H9 (cell line): ENCODE measurements at regions not wholly inside any gene's neighbourhood (a gene's known extent, or its start where the extent isn't known, plus 50 kb on each side); places are given as distances from the start of the nearest gene placed in this dataset.

ENCODE experiments used
- DNase-seq: peaks from one replicate; pipeline ENCODE4 v3.0.0-alpha.2; 2017
- H2AFZ ChIP-seq: one replicate; pipeline ENCODE4 v1.6.1; 2013; ENCODE audit warnings: mild to moderate bottlenecking, low read length, control low read depth, moderate library complexity
- H2AK5ac ChIP-seq: 2 replicates; pipeline ENCODE4 v1.6.1; 2013; ENCODE audit warnings: low read length, control low read depth, mixed read lengths; ENCODE audit not compliant: insufficient read length
- H2BK120ac ChIP-seq: one replicate; pipeline ENCODE4 v1.6.1; 2013; ENCODE audit warnings: low read depth, mild to moderate bottlenecking, low read length, control low read depth, inconsistent platforms; ENCODE audit not compliant: poor library complexity, severe bottlenecking
- H2BK12ac ChIP-seq: 2 replicates; pipeline ENCODE4 v1.6.1; 2013; ENCODE audit warnings: low read length, control low read depth, mixed read lengths, low read depth; ENCODE audit not compliant: insufficient read length
- H2BK15ac ChIP-seq: 2 replicates; pipeline ENCODE4 v1.6.1; 2013; ENCODE audit warnings: low read depth, low read length, control low read depth
- H2BK20ac ChIP-seq: one replicate; pipeline ENCODE4 v1.6.1; 2013; ENCODE audit warnings: low read depth, mild to moderate bottlenecking, low read length, control low read depth, inconsistent platforms; ENCODE audit not compliant: poor library complexity, severe bottlenecking
- H2BK5ac ChIP-seq: 2 replicates; pipeline ENCODE4 v1.6.1; 2013; ENCODE audit warnings: low read length, control low read depth, mixed read lengths; ENCODE audit not compliant: insufficient read length
- H3K14ac ChIP-seq: 2 replicates; pipeline ENCODE4 v1.6.1; 2013; ENCODE audit warnings: low read length, control low read depth; ENCODE audit not compliant: insufficient read depth
- H3K18ac ChIP-seq: 2 replicates; pipeline ENCODE4 v1.6.1; 2013; ENCODE audit warnings: low read depth, mild to moderate bottlenecking, mixed read lengths, low read length, control low read depth; ENCODE audit not compliant: insufficient read length
- H3K23ac ChIP-seq: 2 replicates; pipeline ENCODE4 v1.6.1; 2013; ENCODE audit warnings: low read length, control low read depth, mixed read lengths, low read depth; ENCODE audit not compliant: insufficient read length
- H3K23me2 ChIP-seq: 2 replicates; pipeline ENCODE4 v1.6.1; 2013; ENCODE audit warnings: low read depth, mild to moderate bottlenecking, mixed read lengths, low read length, control low read depth; ENCODE audit not compliant: insufficient read length, poor library complexity, severe bottlenecking
- H3K27ac ChIP-seq: 2 replicates; pipeline ENCODE4 v1.5.1; 2013; ENCODE audit warnings: low read length, control low read depth, mixed read lengths, low read depth; ENCODE audit not compliant: insufficient read length
- H3K27me3 ChIP-seq: 2 replicates; pipeline ENCODE4 v1.6.1; 2013; ENCODE audit warnings: low read length, control low read depth, inconsistent platforms; ENCODE audit not compliant: insufficient read depth
- H3K4ac ChIP-seq: 2 replicates; pipeline ENCODE4 v1.6.1; 2013; ENCODE audit warnings: low read depth, mild to moderate bottlenecking, control low read depth, inconsistent platforms, low read length, moderate library complexity
- H3K4me1 ChIP-seq: 2 replicates; pipeline ENCODE4 v1.6.1; 2013; ENCODE audit warnings: low read length, control low read depth, inconsistent platforms; ENCODE audit not compliant: insufficient read depth
- H3K4me2 ChIP-seq: 2 replicates; pipeline ENCODE4 v1.6.1; 2013; ENCODE audit warnings: low read length, control low read depth, mixed read lengths; ENCODE audit not compliant: insufficient read length, insufficient read depth
- H3K56ac ChIP-seq: 2 replicates; pipeline ENCODE4 v1.6.1; 2013; ENCODE audit warnings: low read depth, mild to moderate bottlenecking, mixed read lengths, low read length, control low read depth; ENCODE audit not compliant: insufficient read length
- H3K79me1 ChIP-seq: 2 replicates; pipeline ENCODE4 v1.6.1; 2013; ENCODE audit warnings: low read depth, mild to moderate bottlenecking, moderate library complexity, low read length, control low read depth, inconsistent platforms; ENCODE audit not compliant: insufficient read depth, poor library complexity, severe bottlenecking
- H3K79me2 ChIP-seq: 2 replicates; pipeline ENCODE4 v1.6.1; 2013; ENCODE audit warnings: low read length, control low read depth, inconsistent platforms; ENCODE audit not compliant: insufficient read depth
- H3K9ac ChIP-seq: 2 replicates; pipeline ENCODE4 v1.6.1; 2013; ENCODE audit warnings: low read length, control low read depth, mixed read lengths; ENCODE audit not compliant: insufficient read length; ENCODE audit errors: extremely low read depth
- H3K9me3 ChIP-seq: one replicate; pipeline ENCODE4 v1.6.1; 2013; ENCODE audit warnings: low read depth, low read length, inconsistent platforms; ENCODE audit not compliant: control insufficient read depth
- H3T11ph ChIP-seq: one replicate; pipeline ENCODE4 v1.6.1; 2013; ENCODE audit warnings: mild to moderate bottlenecking, low read length, control low read depth, inconsistent platforms
- H4K20me1 ChIP-seq: one replicate; pipeline ENCODE4 v1.6.1; 2013; ENCODE audit not compliant: control insufficient read depth, insufficient read length, insufficient read depth
- H4K5ac ChIP-seq: 2 replicates; pipeline ENCODE4 v1.6.1; 2013; ENCODE audit warnings: low read depth, mild to moderate bottlenecking, mixed read lengths, low read length, control low read depth; ENCODE audit not compliant: insufficient read length
- H4K8ac ChIP-seq: replicated peaks from 2 replicates; pipeline ENCODE4 v1.6.1; 2013; ENCODE audit warnings: low read length, control low read depth, mixed read lengths, low read depth; ENCODE audit not compliant: insufficient read length
- H4K91ac ChIP-seq: 2 replicates; pipeline ENCODE4 v1.6.1; 2013; ENCODE audit warnings: low read depth, mild to moderate bottlenecking, moderate library complexity, mixed read lengths, low read length, control low read depth; ENCODE audit not compliant: insufficient read length
- H3K27ac Mint-ChIP-seq, 3 experiments: 2 replicates in 2 of 3; 3 replicates in 1 of 3; pipeline ENCODE4 v1.8.0; 2020 to 2021; ENCODE audit warnings: mixed read lengths in 3 of 3, mild to moderate bottlenecking in 1 of 3, moderate library complexity in 1 of 3
- H3K27me3 Mint-ChIP-seq: 2 replicates; pipeline ENCODE4 v1.8.0; 2021; ENCODE audit warnings: low read depth, mild to moderate bottlenecking, moderate library complexity, mixed read lengths
- H3K36me3 Mint-ChIP-seq, 3 experiments: 2 replicates in 2 of 3; 3 replicates in 1 of 3; pipeline ENCODE4 v1.8.0; 2020 to 2021; ENCODE audit warnings: low read depth in 3 of 3, mixed read lengths in 3 of 3; ENCODE audit not compliant: insufficient read depth in 1 of 3
- H3K4me1 Mint-ChIP-seq, 2 experiments: 2 replicates each; pipeline ENCODE4 v1.8.0; 2020; ENCODE audit warnings: mixed read lengths in 2 of 2
- H3K4me3 Mint-ChIP-seq, 2 experiments: 2 replicates in 1 of 2; 3 replicates in 1 of 2; pipeline ENCODE4 v1.8.0; 2020 to 2021; ENCODE audit warnings: mild to moderate bottlenecking in 2 of 2, mixed read lengths in 2 of 2, moderate library complexity in 1 of 2
- H3K9me3 Mint-ChIP-seq, 2 experiments: 2 replicates in 1 of 2; 3 replicates in 1 of 2; pipeline ENCODE4 v1.8.0; 2020; ENCODE audit warnings: mild to moderate bottlenecking in 2 of 2, mixed read lengths in 2 of 2, moderate library complexity in 1 of 2
- CTCF ChIP-seq: fragments of 200-600 bp; sonication (generic); conservative IDR thresholded peaks from 3 replicates; pipeline ENCODE4 v1.8.0; 2021; ENCODE audit warnings: antibody characterized with exemption, mild to moderate bottlenecking
- WGBS: extraction: QIAGEN DNeasy Blood & Tissue Kit; methylation state at CpG from one replicate; pipeline ENCODE4 v1.1.7; 2013; ENCODE audit warnings: missing lambda C conversion rate, low lambda C conversion rate, mixed read lengths; ENCODE audit not compliant: insufficient read length; ENCODE audit errors: extremely low coverage; 5-methylcytosine and 5-hydroxymethylcytosine counted together

GRCh38 chr21:43322311-43322710 is 104.6 kb downstream of the SIK1 start:
- no peak overlapping the region for H2BK120ac ChIP-seq
- H4K20me1 ChIP-seq = no peaks in the 10 kb centered on the region
- H3K27me3 ChIP-seq = no peaks in the 10 kb centered on the region
- H2AFZ ChIP-seq = no peak overlapping the region
- H3T11ph ChIP-seq = no peak overlapping the region
- Mint-ChIP-seq H3K27me3 (peaks cover 1% of the 10 kb centered on the region), H3K9me3 (peaks cover 10 to 19% of the 10 kb centered on the region in 2 experiments), H3K27ac (peak overlapping the region in 1 of 3 experiments; percentile 44; a peak in 1 of 7 replicates), H3K4me1 (peaks cover 4 to 9% of the 10 kb centered on the region in 2 experiments; a peak in 3 of 4 replicates), H3K4me3 (no peak overlapping the region), H3K36me3 (peaks cover 0 to 15% (median 0%) of the 10 kb centered on the region in 3 experiments; a peak in 3 of 7 replicates)
- H4K8ac ChIP-seq = no peak overlapping the region
- H4K91ac ChIP-seq = no peak overlapping the region
- no peaks in the 10 kb centered on the region for H3K79me2 ChIP-seq
- no CpG with 5 or more reads among the region's 17 CpGs for WGBS
- no peak for DNase-seq
- no peaks in the 10 kb centered on the region for H3K9me3 ChIP-seq
- H3K14ac ChIP-seq = no peak overlapping the region
- no peak overlapping the region for H3K18ac ChIP-seq
- H3K4me2 ChIP-seq = no peak overlapping the region
- no peak overlapping the region for H3K56ac ChIP-seq
- no peak overlapping the region for H3K27ac ChIP-seq
- TF ChIP-seq CTCF = no peak
- H2BK12ac ChIP-seq = no peak overlapping the region
- no peak overlapping the region for H3K23ac ChIP-seq
- H3K4me1 ChIP-seq = no peaks in the 10 kb centered on the region
- H3K4ac ChIP-seq = no peak overlapping the region
- no peak overlapping the region for H2BK15ac ChIP-seq
- no peak overlapping the region for H4K5ac ChIP-seq
- no peak overlapping the region for H2BK5ac ChIP-seq
- no peaks in the 10 kb centered on the region for H3K79me1 ChIP-seq
- no peak overlapping the region for H2BK20ac ChIP-seq
- H3K9ac ChIP-seq = no peak overlapping the region
- H3K23me2 ChIP-seq = no peaks in the 10 kb centered on the region
- no peak overlapping the region for H2AK5ac ChIP-seq
